Stomach (tissue), 4 donors: ENCODE measurements at regions not wholly inside any gene's neighbourhood (a gene's known extent, or its start where the extent isn't known, plus 50 kb on each side); places are given as distances from the start of the nearest gene placed in this dataset.

Experiments used
- POLR2A ChIP-seq, 4 donors: fragments of 450-650 bp; IDR thresholded peaks; one replicate each; pipeline ENCODE4 v1.6.1; 2016; ENCODE audit warnings: antibody characterized with exemption in 4 of 4, control low read depth in 2 of 4, mild to moderate bottlenecking in 1 of 4, moderate library complexity in 1 of 4
- POLR2AphosphoS5 ChIP-seq, 3 donors: sonication (generic); formaldehyde crosslinking; IDR thresholded peaks; one replicate each; pipeline ENCODE4 v1.6.1; 2016; ENCODE audit warnings: antibody characterized with exemption in 3 of 3
- TF ChIP-seq, protein P1 (sequence below), 7 experiments: fragments of 450-650 bp in 4 of 7; fragments of 200-600 bp in 3 of 7; sonication (generic) in 3 of 7; IDR thresholded peaks; one replicate each; pipeline ENCODE4 v1.5.1; 2016 to 2019; ENCODE audit warnings: antibody characterized with exemption in 7 of 7, control low read depth in 2 of 7, mild to moderate bottlenecking in 1 of 7

GRCh38 chr4:23036503-23036902 lies 343.8 kb downstream of the GBA3 start:
- no peak for TF ChIP-seq POLR2A (IDR thresholded peaks at IDR 0.05)
- TF ChIP-seq, protein P1, sequence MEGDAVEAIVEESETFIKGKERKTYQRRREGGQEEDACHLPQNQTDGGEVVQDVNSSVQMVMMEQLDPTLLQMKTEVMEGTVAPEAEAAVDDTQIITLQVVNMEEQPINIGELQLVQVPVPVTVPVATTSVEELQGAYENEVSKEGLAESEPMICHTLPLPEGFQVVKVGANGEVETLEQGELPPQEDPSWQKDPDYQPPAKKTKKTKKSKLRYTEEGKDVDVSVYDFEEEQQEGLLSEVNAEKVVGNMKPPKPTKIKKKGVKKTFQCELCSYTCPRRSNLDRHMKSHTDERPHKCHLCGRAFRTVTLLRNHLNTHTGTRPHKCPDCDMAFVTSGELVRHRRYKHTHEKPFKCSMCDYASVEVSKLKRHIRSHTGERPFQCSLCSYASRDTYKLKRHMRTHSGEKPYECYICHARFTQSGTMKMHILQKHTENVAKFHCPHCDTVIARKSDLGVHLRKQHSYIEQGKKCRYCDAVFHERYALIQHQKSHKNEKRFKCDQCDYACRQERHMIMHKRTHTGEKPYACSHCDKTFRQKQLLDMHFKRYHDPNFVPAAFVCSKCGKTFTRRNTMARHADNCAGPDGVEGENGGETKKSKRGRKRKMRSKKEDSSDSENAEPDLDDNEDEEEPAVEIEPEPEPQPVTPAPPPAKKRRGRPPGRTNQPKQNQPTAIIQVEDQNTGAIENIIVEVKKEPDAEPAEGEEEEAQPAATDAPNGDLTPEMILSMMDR (IDR thresholded peaks at IDR 0.05) = no peak
- TF ChIP-seq POLR2AphosphoS5 (IDR thresholded peaks at IDR 0.05) = no peak
